GM12872 (cell line): ENCODE measurements at regions not wholly inside any gene's neighbourhood (a gene's known extent, or its start where the extent isn't known, plus 50 kb on each side); places are given as distances from the start of the nearest gene placed in this dataset.

Experiments used
- CTCF ChIP-seq: IDR thresholded peaks from 3 replicates; pipeline ENCODE4 v1.5.1; 2011; ENCODE audit warnings: low read depth, mild to moderate bottlenecking, low read length, moderate library complexity; ENCODE audit not compliant: insufficient read depth

DNA sequence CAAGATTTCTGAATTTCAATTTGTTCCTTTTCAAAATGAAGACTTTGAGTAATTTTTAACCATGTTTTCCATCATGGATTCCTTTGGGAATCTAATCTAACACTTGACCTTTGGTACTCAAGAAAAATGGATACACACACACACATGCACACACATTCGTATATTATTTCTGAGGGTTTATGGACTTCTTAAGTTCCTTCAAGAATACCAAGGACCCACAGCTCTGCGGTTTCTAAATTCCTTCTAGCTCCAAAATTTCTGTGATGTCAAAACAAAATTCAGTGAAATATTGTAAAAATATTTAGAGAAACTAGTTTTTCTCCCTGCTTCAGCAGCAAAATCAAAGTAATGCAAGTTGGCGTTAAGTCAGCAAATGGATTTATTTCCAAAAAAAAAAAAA is 98.3 kb upstream of the FAM13C start:
- no peak for TF ChIP-seq CTCF

DNA sequence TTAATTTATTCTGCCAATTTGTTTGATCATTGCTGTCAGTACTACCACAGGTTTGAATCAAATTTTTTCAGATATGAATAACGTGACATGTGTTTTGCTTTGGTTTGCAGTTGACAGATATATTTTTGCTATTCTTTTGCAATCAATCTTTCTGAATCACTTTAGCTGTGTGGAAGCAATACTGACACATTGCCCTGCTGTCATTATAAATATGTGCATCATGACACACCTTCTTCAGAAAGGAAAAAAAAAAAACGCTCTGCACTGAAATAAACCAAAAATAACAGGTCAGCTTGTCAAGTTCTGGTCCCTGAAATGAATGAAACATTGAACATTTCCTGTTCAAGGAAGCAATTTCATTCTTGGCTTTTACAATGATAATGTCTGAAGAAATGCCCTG is 93.8 kb upstream of the FAM13C start:
- no peak for TF ChIP-seq CTCF

GRCh38 chr10:59454171-59454919 is 92.0 kb upstream of the FAM13C start:
- no peak for TF ChIP-seq CTCF

- no peak for TF ChIP-seq CTCF
These were observed 86.3 kb upstream of the FAM13C start for GRCh38 chr10:59448616-59449015.

DNA sequence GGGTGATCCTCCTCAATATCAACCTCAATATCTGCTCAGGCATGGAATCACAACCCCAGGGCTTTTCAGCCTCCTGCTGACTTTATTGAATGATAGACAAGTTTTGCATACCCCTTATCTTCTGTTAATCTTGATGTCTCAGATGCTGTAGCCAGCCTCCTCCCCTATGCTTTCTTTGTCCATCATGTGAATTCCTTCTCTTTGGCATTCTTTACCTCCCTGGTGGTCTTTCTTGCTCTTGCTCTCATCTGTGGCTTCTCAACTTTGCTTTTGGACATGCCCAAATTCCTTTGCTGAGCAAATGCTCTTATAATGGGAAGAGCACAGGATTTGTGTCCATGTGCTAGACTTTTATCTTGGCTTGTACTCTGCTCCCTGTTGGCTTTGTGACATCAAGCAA is 73.4 kb upstream of the FAM13C start:
- no peak for TF ChIP-seq CTCF

- TF ChIP-seq CTCF: no peak
These were observed 72.3 kb upstream of the FAM13C start for GRCh38 chr10:59434463-59435321.

DNA sequence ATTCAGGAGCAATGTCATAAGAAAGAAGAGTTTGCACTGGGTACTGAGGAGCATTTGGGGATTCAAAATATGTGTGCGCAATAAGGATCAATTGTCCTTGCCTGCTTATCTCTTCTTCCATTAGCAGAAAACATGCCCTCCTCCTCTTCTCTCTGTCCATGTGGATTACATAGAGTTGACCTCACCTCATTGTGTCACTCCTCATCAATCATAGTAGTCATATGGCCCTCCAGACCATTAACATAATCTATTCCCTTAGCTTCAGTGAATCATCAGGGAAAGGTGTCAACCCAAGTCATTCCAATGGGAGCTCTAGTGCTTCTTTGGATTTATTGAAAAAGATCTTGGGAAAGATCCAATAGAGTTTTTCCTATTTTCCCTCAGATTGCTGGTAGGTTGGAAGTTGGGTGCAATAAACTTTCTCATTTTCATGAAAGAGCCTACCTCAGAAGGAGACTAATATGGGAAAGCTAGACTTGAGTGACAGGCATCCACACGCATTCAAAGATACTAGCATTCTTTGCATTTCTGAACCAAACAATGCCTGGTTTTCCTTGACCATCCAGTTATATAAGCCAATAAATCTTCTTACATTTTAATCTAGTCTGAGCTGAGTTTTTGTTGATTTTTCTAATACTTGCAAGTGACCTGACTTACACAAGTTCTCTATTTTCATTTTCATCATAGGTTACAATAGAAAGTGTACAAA is 71.5 kb upstream of the FAM13C start:
- no peak for TF ChIP-seq CTCF
